OCI-LY1 (cell line): ENCODE measurements at regions not wholly inside any gene's neighbourhood (a gene's known extent, or its start where the extent isn't known, plus 50 kb on each side); places are given as distances from the start of the nearest gene placed in this dataset.

Experiments used
- H2AFZ ChIP-seq: fragments of 200-600 bp; sonication (generic), shearing (Covaris generic); 2 replicates; pipeline ENCODE4 v1.6.0; 2014; ENCODE audit warnings: antibody characterized with exemption, mild to moderate bottlenecking, low read length
- H3F3A ChIP-seq: fragments of 200-600 bp; sonication (generic), shearing (Covaris generic); 2 replicates; pipeline ENCODE4 v1.6.0; 2014; ENCODE audit warnings: mild to moderate bottlenecking, antibody characterized with exemption, low read length, moderate library complexity; ENCODE audit not compliant: insufficient read depth
- H3K27ac ChIP-seq: fragments of 200-600 bp; sonication (generic); 2 replicates; pipeline ENCODE4 v1.5.1; 2014; ENCODE audit warnings: low read length, mixed run types, mild to moderate bottlenecking, low read depth; ENCODE audit not compliant: poor library complexity, severe bottlenecking
- H3K27me3 ChIP-seq: fragments of 200-600 bp; sonication (generic); 2 replicates; pipeline ENCODE4 v1.6.0; 2014; ENCODE audit warnings: antibody characterized with exemption, mild to moderate bottlenecking, low read length, moderate library complexity; ENCODE audit not compliant: insufficient read depth
- H3K36me3 ChIP-seq: fragments of 200-600 bp; sonication (generic); 2 replicates; pipeline ENCODE4 v1.6.1; 2014; ENCODE audit warnings: mild to moderate bottlenecking, antibody characterized with exemption, low read length, moderate library complexity, mixed read lengths; ENCODE audit not compliant: insufficient read depth
- H3K4me1 ChIP-seq: fragments of 200-600 bp; sonication (generic); 2 replicates; pipeline ENCODE4 v1.5.1; 2014; ENCODE audit warnings: mild to moderate bottlenecking, low read length, moderate library complexity; ENCODE audit not compliant: insufficient read depth, severe bottlenecking
- H3K4me2 ChIP-seq: fragments of 200-600 bp; sonication (generic), shearing (Covaris generic); 2 replicates; pipeline ENCODE4 v1.6.1; 2014; ENCODE audit warnings: low read length
- H3K4me3 ChIP-seq: fragments of 200-600 bp; sonication (generic); 2 replicates; pipeline ENCODE4 v1.5.1; 2014; ENCODE audit warnings: low read length, low read depth, mild to moderate bottlenecking, mixed read lengths; ENCODE audit not compliant: poor library complexity, severe bottlenecking
- H3K79me2 ChIP-seq: fragments of 200-600 bp; shearing (Covaris generic); 2 replicates; pipeline ENCODE4 v1.6.1; 2016; ENCODE audit warnings: mixed run types, low read length, mixed read lengths; ENCODE audit not compliant: insufficient read depth
- H3K9ac ChIP-seq: fragments of 200-600 bp; sonication (generic), shearing (Covaris generic); 2 replicates; pipeline ENCODE4 v1.6.1; 2014; ENCODE audit warnings: mild to moderate bottlenecking, low read length, mixed read lengths
- H3K9me2 ChIP-seq: fragments of 200-600 bp; sonication (generic), shearing (Covaris generic); 2 replicates; pipeline ENCODE4 v1.6.1; 2014; ENCODE audit warnings: low read depth, mild to moderate bottlenecking, low read length, mixed read lengths
- H3K9me3 ChIP-seq: fragments of 200-600 bp; shearing (Covaris generic); 2 replicates; pipeline ENCODE4 v1.6.1; 2014; ENCODE audit warnings: low read length, mixed read lengths
- H4K20me1 ChIP-seq: fragments of 200-600 bp; sonication (generic), shearing (Covaris generic); 2 replicates; pipeline ENCODE4 v1.6.0; 2016; ENCODE audit warnings: mild to moderate bottlenecking, low read length; ENCODE audit not compliant: insufficient read depth
- EZH2 ChIP-seq: fragments of 200-600 bp; sonication (generic), shearing (Covaris generic); IDR thresholded peaks from 2 replicates; pipeline ENCODE4 v1.8.0; 2017; ENCODE audit warnings: borderline replicate concordance, mixed run types, mild to moderate bottlenecking, antibody characterized with exemption, low read length, moderate library complexity, mixed read lengths
- TF ChIP-seq, protein P1 (sequence below): fragments of 200-600 bp; sonication (generic), shearing (Covaris generic); IDR thresholded peaks from 2 replicates; pipeline ENCODE4 v1.5.1; 2017; ENCODE audit warnings: mild to moderate bottlenecking, antibody characterized with exemption, low read length, moderate library complexity, mixed read lengths

DNA sequence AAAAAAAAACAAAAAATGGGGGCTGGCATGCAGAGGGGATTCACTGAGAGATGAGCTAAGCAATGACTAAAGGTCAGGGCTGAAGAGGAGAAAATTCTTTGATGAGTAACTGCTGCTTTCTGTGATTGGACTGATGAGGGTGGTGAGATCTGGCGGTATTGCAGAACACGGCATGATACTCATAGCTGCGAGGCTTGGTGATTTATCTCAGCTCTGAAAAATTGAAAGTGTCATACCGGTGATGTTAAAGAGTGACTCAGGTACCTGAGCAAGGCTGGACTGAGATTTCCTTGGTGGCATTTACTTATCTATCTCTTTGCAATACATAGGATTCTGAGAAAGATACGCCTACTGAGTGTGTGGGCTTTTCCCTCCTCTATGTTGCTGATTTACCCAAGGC, 204.1 kb upstream of the DDX53 start:
- H3K27ac ChIP-seq: no peak overlapping the region
- no peaks in the 10 kb centered on the region for H3K9me2 ChIP-seq

DNA sequence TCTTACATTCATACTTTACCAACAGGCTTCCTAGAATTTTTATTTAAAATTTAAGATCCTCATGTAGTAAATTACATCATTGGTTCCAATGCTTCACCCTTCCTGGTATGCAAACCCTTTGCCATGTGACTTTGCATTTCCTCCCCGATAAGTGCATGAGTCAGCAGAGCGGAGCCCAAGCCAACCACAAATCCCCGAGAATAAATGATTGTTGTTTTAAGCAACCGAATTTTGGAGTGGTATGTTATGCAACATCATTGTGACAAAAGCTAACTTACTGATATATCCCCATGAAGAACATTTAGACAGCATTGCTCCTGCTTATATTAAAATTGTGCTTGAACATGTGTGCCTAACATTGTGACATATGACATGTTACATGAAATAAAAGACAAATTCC, 199.4 kb upstream of the DDX53 start:
- Histone ChIP-seq H3K27ac (no peak overlapping the region), H2AFZ (no peak overlapping the region), H3K36me3 (no peaks in the 10 kb centered on the region)

More for the DNA sequence above, 204.1 kb upstream of the DDX53 start:
- H3K27me3 ChIP-seq: no peaks in the 10 kb centered on the region
- H3K4me2 ChIP-seq: no peak overlapping the region
- H3K36me3 ChIP-seq: no peaks in the 10 kb centered on the region
- no peaks in the 10 kb centered on the region for H3K9me3 ChIP-seq
- H3K4me1 ChIP-seq: no peaks in the 10 kb centered on the region
- TF ChIP-seq EZH2: no peak
- H3F3A ChIP-seq: no peaks in the 10 kb centered on the region
- no peak overlapping the region for H2AFZ ChIP-seq
- H3K79me2 ChIP-seq: no peaks in the 10 kb centered on the region
- H4K20me1 ChIP-seq: no peaks in the 10 kb centered on the region
- no peak overlapping the region for H3K4me3 ChIP-seq
- no peak overlapping the region for H3K9ac ChIP-seq

DNA sequence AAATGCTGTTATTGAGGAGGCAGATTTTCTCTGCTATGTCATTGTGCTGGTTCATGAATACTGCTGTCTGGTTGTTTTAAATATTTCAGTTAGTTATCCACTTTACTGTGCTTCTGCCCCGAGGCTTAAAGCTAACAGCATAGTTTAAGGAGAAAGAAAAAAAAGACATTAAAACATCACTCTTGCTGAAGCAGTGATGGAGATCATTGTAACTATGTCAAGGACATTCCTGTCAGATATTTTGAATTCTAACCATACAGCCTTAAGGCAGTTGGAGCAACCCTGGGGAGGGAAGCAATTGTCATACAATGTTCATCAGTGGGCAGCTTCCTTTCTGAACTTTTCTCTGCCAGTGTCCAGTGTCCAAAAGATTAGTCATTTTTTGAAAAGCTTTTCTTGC, 199.0 kb upstream of the DDX53 start:
- no peak overlapping the region for H3K9ac ChIP-seq
- H3K27ac ChIP-seq: no peak overlapping the region
- H3K4me1 ChIP-seq: no peaks in the 10 kb centered on the region
- H3K4me3 ChIP-seq: no peak overlapping the region
- H3K9me3 ChIP-seq: no peaks in the 10 kb centered on the region
- H2AFZ ChIP-seq: no peak overlapping the region
- H3K4me2 ChIP-seq: no peak overlapping the region
- no peaks in the 10 kb centered on the region for H3K36me3 ChIP-seq
- no peaks in the 10 kb centered on the region for H3K9me2 ChIP-seq
- H3K27me3 ChIP-seq: no peaks in the 10 kb centered on the region
- H3K79me2 ChIP-seq: no peaks in the 10 kb centered on the region
- H4K20me1 ChIP-seq: no peaks in the 10 kb centered on the region
- H3F3A ChIP-seq: no peaks in the 10 kb centered on the region
- TF ChIP-seq EZH2: no peak

More for the DNA sequence above, 199.4 kb upstream of the DDX53 start:
- no peak overlapping the region for H3K4me2 ChIP-seq
- H3K4me3 ChIP-seq: no peak overlapping the region
- H4K20me1 ChIP-seq: no peaks in the 10 kb centered on the region
- no peaks in the 10 kb centered on the region for H3K9me3 ChIP-seq
- no peaks in the 10 kb centered on the region for H3K27me3 ChIP-seq
- no peaks in the 10 kb centered on the region for H3K9me2 ChIP-seq
- H3F3A ChIP-seq: no peaks in the 10 kb centered on the region
- H3K9ac ChIP-seq: no peak overlapping the region
- TF ChIP-seq, protein P1, sequence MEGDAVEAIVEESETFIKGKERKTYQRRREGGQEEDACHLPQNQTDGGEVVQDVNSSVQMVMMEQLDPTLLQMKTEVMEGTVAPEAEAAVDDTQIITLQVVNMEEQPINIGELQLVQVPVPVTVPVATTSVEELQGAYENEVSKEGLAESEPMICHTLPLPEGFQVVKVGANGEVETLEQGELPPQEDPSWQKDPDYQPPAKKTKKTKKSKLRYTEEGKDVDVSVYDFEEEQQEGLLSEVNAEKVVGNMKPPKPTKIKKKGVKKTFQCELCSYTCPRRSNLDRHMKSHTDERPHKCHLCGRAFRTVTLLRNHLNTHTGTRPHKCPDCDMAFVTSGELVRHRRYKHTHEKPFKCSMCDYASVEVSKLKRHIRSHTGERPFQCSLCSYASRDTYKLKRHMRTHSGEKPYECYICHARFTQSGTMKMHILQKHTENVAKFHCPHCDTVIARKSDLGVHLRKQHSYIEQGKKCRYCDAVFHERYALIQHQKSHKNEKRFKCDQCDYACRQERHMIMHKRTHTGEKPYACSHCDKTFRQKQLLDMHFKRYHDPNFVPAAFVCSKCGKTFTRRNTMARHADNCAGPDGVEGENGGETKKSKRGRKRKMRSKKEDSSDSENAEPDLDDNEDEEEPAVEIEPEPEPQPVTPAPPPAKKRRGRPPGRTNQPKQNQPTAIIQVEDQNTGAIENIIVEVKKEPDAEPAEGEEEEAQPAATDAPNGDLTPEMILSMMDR: no peak
- TF ChIP-seq EZH2: no peak
- no peaks in the 10 kb centered on the region for H3K4me1 ChIP-seq
- no peaks in the 10 kb centered on the region for H3K79me2 ChIP-seq

DNA sequence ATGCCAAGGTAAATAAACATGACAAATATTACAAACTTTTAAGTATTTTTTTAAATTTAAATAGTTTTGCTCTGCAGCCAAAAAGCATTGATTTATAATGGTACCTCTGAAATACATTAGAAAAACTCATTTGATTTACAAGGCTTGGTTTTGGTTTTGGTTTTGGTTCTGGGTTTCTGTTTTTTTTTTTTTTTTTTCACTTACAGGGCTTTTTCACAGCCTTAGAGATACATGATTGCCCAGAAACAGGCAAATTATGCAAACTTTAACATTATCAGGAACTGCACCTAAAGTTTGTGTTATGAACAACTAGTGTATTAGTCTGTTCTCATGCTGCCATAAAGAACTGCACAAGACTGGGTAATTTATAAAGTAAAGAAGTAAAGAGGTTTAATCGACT, 196.4 kb upstream of the DDX53 start:
- Histone ChIP-seq H3K36me3 (no peaks in the 10 kb centered on the region), H3K9ac (no peak overlapping the region), H4K20me1 (no peaks in the 10 kb centered on the region), H3K4me1 (no peaks in the 10 kb centered on the region), H3K27me3 (no peaks in the 10 kb centered on the region), H3K27ac (no peak overlapping the region), H2AFZ (no peak overlapping the region), H3K4me2 (no peak overlapping the region), H3F3A (no peaks in the 10 kb centered on the region), H3K9me3 (no peaks in the 10 kb centered on the region), H3K9me2 (no peaks in the 10 kb centered on the region), H3K4me3 (no peak overlapping the region), H3K79me2 (no peaks in the 10 kb centered on the region)
- TF ChIP-seq, protein P1: no peak
